H1 (cell line): ENCODE measurements at regions not wholly inside any gene's neighbourhood (a gene's known extent, or its start where the extent isn't known, plus 50 kb on each side); places are given as distances from the start of the nearest gene placed in this dataset.

Source experiments
- CHD7 ChIP-seq: fragments of 300-600 bp; sonication (generic); IDR thresholded peaks from 2 replicates; pipeline ENCODE4 v1.7.1; 2012; ENCODE audit warnings: low read length, moderate library complexity, mild to moderate bottlenecking, inconsistent platforms; ENCODE audit not compliant: insufficient replicate concordance
- CTCF ChIP-seq, 3 experiments: IDR thresholded peaks; 1 replicate in 2 of 3; 2 replicates in 1 of 3; pipeline versions ENCODE4 v1.5.1 to v1.6.1; 2011; ENCODE audit warnings: low read length in 3 of 3, mild to moderate bottlenecking in 3 of 3, inconsistent platforms in 2 of 3, low read depth in 1 of 3, moderate library complexity in 1 of 3; ENCODE audit not compliant: insufficient read depth in 1 of 3; ENCODE audit errors: control extremely low read depth in 1 of 3
- EGR1 ChIP-seq: IDR thresholded peaks from 2 replicates; pipeline ENCODE4 v1.6.1; 2011; ENCODE audit warnings: low read depth, low read length, borderline replicate concordance
- SIRT6 ChIP-seq: IDR thresholded peaks from one replicate; pipeline ENCODE4 v1.7.1; 2012; ENCODE audit warnings: low read length, inconsistent platforms

- TF ChIP-seq CTCF (IDR thresholded peaks at IDR 0.05; ENCODE audit: control extremely low read depth in 1 of 3, insufficient read depth in 1 of 3, low read depth in 1 of 3, low read length in 3 of 3), result no peak
- TF ChIP-seq SIRT6, result no peak
- TF ChIP-seq EGR1, result no peak
- no peak for TF ChIP-seq CHD7
These were observed 172.5 kb upstream of the GJB5 start (continued) for GRCh38 chr1:34582356-34582755.
